Neuronal stem cell (in vitro differentiated cells): ENCODE measurements at regions not wholly inside any gene's neighbourhood (a gene's known extent, or its start where the extent isn't known, plus 50 kb on each side); places are given as distances from the start of the nearest gene placed in this dataset.

Source experiments
- DNase-seq: peaks from one replicate; pipeline ENCODE4 v3.0.0-alpha.2; 2013; ENCODE audit warnings: low spot score
- H2AFZ ChIP-seq: one replicate; pipeline ENCODE4 v1.6.1; 2013; ENCODE audit warnings: mild to moderate bottlenecking, low read length, inconsistent platforms
- H2AK5ac ChIP-seq: 2 replicates; pipeline ENCODE4 v1.6.1; 2013; ENCODE audit warnings: low read depth, mild to moderate bottlenecking, inconsistent platforms, low read length, moderate library complexity, mixed read lengths
- H2BK120ac ChIP-seq: 2 replicates; pipeline ENCODE4 v1.6.1; 2013; ENCODE audit warnings: low read depth, mild to moderate bottlenecking, inconsistent platforms, low read length, moderate library complexity, mixed read lengths
- H2BK12ac ChIP-seq: one replicate; pipeline ENCODE4 v1.6.1; 2013; ENCODE audit warnings: low read length, inconsistent platforms
- H2BK15ac ChIP-seq: 2 replicates; pipeline ENCODE4 v1.6.1; 2013; ENCODE audit warnings: mild to moderate bottlenecking, low read length, inconsistent platforms, mixed read lengths
- H2BK5ac ChIP-seq: one replicate; pipeline ENCODE4 v1.6.1; 2013; ENCODE audit warnings: inconsistent platforms, mild to moderate bottlenecking, low read length, moderate library complexity
- H3K14ac ChIP-seq: one replicate; pipeline ENCODE4 v1.6.1; 2013; ENCODE audit warnings: low read length, inconsistent platforms
- H3K18ac ChIP-seq: 2 replicates; pipeline ENCODE4 v1.6.1; 2013; ENCODE audit warnings: low read length, inconsistent platforms
- H3K23ac ChIP-seq: 2 replicates; pipeline ENCODE4 v1.6.1; 2013; ENCODE audit warnings: low read depth, mild to moderate bottlenecking, mixed read lengths, low read length, inconsistent platforms; ENCODE audit not compliant: poor library complexity
- H3K27ac ChIP-seq: replicated peaks from 3 replicates; pipeline ENCODE4 v1.5.1; 2013; ENCODE audit warnings: low read length, inconsistent platforms
- H3K27me3 ChIP-seq, 3 experiments: 2 replicates each; pipeline ENCODE4 v1.6.1; 2013; ENCODE audit warnings: low read length in 3 of 3, mild to moderate bottlenecking in 2 of 3, inconsistent platforms in 1 of 3, low read depth in 1 of 3, mixed read lengths in 1 of 3, moderate library complexity in 1 of 3; ENCODE audit not compliant: control insufficient read depth in 3 of 3, insufficient read depth in 3 of 3
- H3K36me3 ChIP-seq, 2 donors: replicated peaks in 1 of 2; 2 replicates each; pipeline ENCODE4 v1.6.1; 2013; ENCODE audit warnings: low read length in 2 of 2; ENCODE audit not compliant: control insufficient read depth in 2 of 2, insufficient read depth in 2 of 2
- H3K4ac ChIP-seq: 2 replicates; pipeline ENCODE4 v1.6.1; 2013; ENCODE audit warnings: inconsistent platforms, mild to moderate bottlenecking, low read length, moderate library complexity
- H3K4me1 ChIP-seq, 2 donors: 1 replicate in 1 of 2; 2 replicates in 1 of 2; pipeline ENCODE4 v1.6.1; 2013; ENCODE audit warnings: low read length in 2 of 2, low read depth in 1 of 2; ENCODE audit not compliant: control insufficient read depth in 2 of 2, insufficient read depth in 1 of 2
- H3K4me2 ChIP-seq: one replicate; pipeline ENCODE4 v1.6.1; 2013; ENCODE audit warnings: mild to moderate bottlenecking, low read length, inconsistent platforms; ENCODE audit not compliant: insufficient read depth, poor library complexity, severe bottlenecking
- H3K4me3 ChIP-seq, 2 donors: 2 replicates each; pipeline ENCODE4 v1.5.1; 2013; ENCODE audit warnings: low read length in 2 of 2, mild to moderate bottlenecking in 2 of 2, inconsistent platforms in 1 of 2, moderate library complexity in 1 of 2
- H3K79me1 ChIP-seq: one replicate; pipeline ENCODE4 v1.6.1; 2013; ENCODE audit warnings: low read depth, mild to moderate bottlenecking, inconsistent platforms, low read length, moderate library complexity
- H3K9ac ChIP-seq: one replicate; pipeline ENCODE4 v1.6.1; 2013; ENCODE audit warnings: mild to moderate bottlenecking, low read depth, low read length, inconsistent platforms; ENCODE audit not compliant: poor library complexity
- H3K9me3 ChIP-seq, 2 donors: replicated peaks in 1 of 2; 2 replicates each; pipeline versions ENCODE3 to v1.6.1; 2013; ENCODE audit warnings: low read length in 2 of 2, mild to moderate bottlenecking in 2 of 2, inconsistent platforms in 1 of 2, low read depth in 1 of 2, mixed read lengths in 1 of 2, moderate library complexity in 1 of 2; ENCODE audit not compliant: control insufficient read depth in 2 of 2, insufficient read depth in 1 of 2
- H4K8ac ChIP-seq: one replicate; pipeline ENCODE4 v1.6.1; 2013; ENCODE audit warnings: low read depth, mild to moderate bottlenecking, inconsistent platforms, low read length, moderate library complexity
- H4K91ac ChIP-seq: one replicate; pipeline ENCODE4 v1.6.1; 2013; ENCODE audit warnings: low read length, low read depth, mild to moderate bottlenecking, inconsistent platforms; ENCODE audit not compliant: poor library complexity
- WGBS, 2 donors: extraction: QIAGEN DNeasy Blood & Tissue Kit; methylation state at CpG; one replicate each; pipeline ENCODE4 v1.1.7; 2013; ENCODE audit warnings: missing lambda C conversion rate in 2 of 2, mixed read lengths in 1 of 2; ENCODE audit not compliant: insufficient read length in 2 of 2, insufficient replicate concordance in 1 of 2; ENCODE audit errors: extremely low coverage in 2 of 2; 5-methylcytosine and 5-hydroxymethylcytosine counted together

DNA sequence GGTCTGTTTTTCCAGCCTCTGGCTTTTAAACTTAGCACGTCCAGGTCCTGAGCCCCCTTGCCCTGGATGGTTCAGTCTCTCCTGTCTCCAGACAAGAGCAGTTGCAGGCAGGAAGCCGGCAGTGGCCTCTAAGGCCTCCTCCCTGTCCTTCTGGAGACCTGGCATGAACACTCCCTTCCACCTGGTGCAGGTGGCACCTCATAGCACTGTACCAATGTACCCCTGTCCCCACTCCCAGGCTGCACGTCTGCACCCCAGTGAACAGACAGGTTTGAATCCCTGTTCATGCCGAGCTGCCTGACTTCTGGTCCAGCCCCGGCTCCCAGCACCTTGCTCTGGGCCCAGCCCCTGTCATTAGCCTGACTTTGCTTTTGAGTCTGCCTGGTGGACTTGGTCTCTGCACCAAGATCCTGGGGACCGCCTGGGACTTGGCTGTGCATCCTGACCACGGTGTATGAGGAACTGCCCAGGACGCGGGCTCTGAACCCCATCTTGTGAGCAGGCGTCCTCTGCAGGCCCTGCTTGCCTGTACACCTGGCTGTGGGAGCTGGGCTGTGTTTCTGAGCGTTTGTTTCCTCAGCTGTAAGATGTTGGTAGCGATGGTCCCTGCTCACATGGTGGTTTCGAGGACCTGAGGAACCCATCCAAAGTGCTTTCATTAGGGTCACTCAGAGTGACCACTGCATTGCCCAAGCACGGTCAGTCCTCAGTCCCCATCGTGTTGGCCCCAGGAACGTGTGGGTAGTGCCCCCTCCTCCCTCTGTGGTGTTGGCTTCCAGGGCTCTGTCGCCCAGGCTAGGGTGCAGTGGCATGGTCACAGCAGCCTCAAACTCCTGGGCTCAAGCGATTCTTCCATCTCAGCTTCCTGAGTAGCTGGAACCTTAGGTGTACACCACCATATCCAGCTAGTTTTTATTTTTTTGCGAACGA is 75.0 kb upstream of the SHANK2 start:
- no peak overlapping the region for H3K18ac ChIP-seq
- H2AFZ ChIP-seq: no peak overlapping the region
- peaks cover 0 to 6% (median 0%) of the 10 kb centered on the region in 3 experiments for H3K27me3 ChIP-seq
- H3K4me3 ChIP-seq: no peak overlapping the region
- no peak overlapping the region for H4K8ac ChIP-seq
- no peak overlapping the region for H2AK5ac ChIP-seq
- H3K23ac ChIP-seq: peak overlapping the region; percentile 25
- H2BK12ac ChIP-seq: no peak overlapping the region
- H3K14ac ChIP-seq: no peak overlapping the region
- H3K4me2 ChIP-seq: no peak overlapping the region
- no peak overlapping the region for H3K27ac ChIP-seq
- no CpG with 5 or more reads among the region's 20 CpGs for WGBS, 2 donors
- no peak overlapping the region for H2BK5ac ChIP-seq
- no peak overlapping the region for H4K91ac ChIP-seq
- peaks cover 0 to 4% of the 10 kb centered on the region in 2 donors for H3K9me3 ChIP-seq
- H3K79me1 ChIP-seq: peaks cover 1% of the 10 kb centered on the region
- H3K9ac ChIP-seq: no peak overlapping the region
- H3K36me3 ChIP-seq: no peaks in the 10 kb centered on the region
- H3K4me1 ChIP-seq: no peaks in the 10 kb centered on the region
- H2BK120ac ChIP-seq: no peak overlapping the region
- no peak overlapping the region for H2BK15ac ChIP-seq
- H3K4ac ChIP-seq: no peak overlapping the region
- no peak for DNase-seq

DNA sequence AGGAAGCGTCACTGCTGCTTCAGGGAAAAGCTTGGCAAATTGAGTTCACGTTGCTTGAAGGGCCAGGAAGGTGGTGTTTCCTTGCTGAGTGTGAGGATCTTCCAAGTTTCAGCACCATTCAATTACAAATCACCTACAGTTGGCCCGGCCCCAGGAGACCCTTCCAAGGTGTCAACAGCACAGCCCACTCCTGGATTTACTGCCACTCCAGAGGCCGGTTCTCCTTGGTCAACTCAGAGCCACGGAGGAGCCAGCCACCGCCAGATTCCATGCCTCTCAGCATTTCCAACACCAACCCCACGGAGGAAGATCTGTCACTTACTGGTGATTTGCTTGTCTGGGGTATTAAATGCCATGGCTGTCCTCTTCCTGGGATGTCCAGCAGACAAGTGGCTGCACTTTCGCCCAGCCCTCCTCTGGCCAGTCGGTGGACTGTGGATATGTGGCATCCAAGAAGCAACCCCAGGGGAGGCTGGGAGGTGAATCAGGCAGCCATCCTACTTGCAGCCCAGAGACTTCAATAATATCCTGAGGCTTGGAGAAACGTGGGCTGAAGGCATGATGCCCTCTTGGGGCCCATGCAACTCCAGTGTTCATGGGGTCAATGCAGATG is 74.1 kb upstream of the SHANK2 start:
- peak overlapping the region; percentile 51 for H3K18ac ChIP-seq
- H4K8ac ChIP-seq: no peak overlapping the region
- no peak overlapping the region for H2BK120ac ChIP-seq
- no peak overlapping the region for H2AFZ ChIP-seq
- peaks cover 1% of the 10 kb centered on the region for H3K79me1 ChIP-seq
- peak overlapping the region; percentile 20 for H2BK5ac ChIP-seq
- no peak overlapping the region for H4K91ac ChIP-seq
- peak overlapping the region in 1 of 2 donors; percentile 33 for H3K4me3 ChIP-seq
- peak overlapping the region; percentile 59 for H3K23ac ChIP-seq
- no peak overlapping the region for H2BK12ac ChIP-seq
- peaks cover 0 to 6% (median 0%) of the 10 kb centered on the region in 3 experiments for H3K27me3 ChIP-seq
- no peak overlapping the region for H3K4ac ChIP-seq
- peak overlapping the region; percentile 74 for H2AK5ac ChIP-seq
- no peak overlapping the region for H3K27ac ChIP-seq
- no peak overlapping the region for H3K4me2 ChIP-seq
- H2BK15ac ChIP-seq: peak overlapping the region; percentile 20
- no CpG with 5 or more reads among the region's 10 CpGs for WGBS, 2 donors
- H3K14ac ChIP-seq: peak overlapping the region; percentile 83
- no peaks in the 10 kb centered on the region for H3K4me1 ChIP-seq
- no peak for DNase-seq
- H3K9me3 ChIP-seq: peaks cover 0 to 2% of the 10 kb centered on the region in 2 donors
- H3K36me3 ChIP-seq: no peaks in the 10 kb centered on the region
- no peak overlapping the region for H3K9ac ChIP-seq

DNA sequence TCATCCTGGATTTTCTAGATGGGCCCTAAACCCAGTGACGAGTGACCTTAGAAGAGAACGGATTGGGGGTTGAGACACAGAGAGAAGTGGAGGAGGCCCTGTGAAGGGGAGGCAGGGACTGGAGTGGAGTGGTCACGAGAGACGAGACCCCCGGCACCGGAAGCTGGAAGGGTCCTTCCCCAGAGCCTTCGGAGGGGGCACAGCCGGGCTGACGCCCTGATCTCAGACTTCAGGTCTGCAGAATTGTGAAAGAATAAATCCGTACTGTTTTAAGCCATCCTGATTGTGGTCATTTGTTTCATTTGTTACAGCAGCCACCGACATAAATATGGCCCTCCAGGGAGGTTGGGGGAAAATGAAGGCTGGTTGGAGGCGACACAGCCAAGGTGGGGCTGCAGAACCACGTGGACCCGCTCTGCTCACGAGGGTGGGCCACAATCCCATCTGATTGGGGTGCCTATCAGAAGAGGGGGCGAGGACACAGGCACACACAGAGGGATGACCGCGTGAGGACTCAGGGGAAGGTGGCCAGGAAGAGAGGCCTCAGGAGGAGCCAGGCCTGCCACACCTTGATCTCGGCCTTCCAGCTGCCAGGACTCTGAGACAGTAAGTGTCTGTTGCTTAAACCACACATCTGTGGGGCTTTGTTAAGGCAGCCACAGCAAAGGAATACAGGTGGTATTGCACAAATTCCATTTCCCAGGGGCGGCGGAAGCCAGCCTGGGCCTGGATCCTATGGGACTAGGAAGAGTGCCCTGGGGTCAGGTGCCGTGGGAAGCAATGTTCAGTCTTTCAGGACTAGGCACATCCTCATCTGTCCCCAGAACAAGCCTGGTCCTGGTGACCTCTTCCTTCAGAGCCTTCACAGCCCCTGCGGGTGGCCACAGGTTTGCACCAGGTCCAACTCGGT is 73.3 kb upstream of the SHANK2 start:
- Histone ChIP-seq H3K23ac (peak overlapping the region; percentile 59), H3K18ac (peak overlapping the region; percentile 77), H3K36me3 (no peaks in the 10 kb centered on the region), H3K4ac (no peak overlapping the region), H2BK120ac (no peak overlapping the region), H2BK12ac (no peak overlapping the region), H3K4me1 (no peaks in the 10 kb centered on the region), H3K9ac (no peak overlapping the region), H3K4me3 (peak overlapping the region in 1 of 2 donors; percentile 36), H2AFZ (no peak overlapping the region), H3K79me1 (peaks cover 1% of the 10 kb centered on the region), H3K27ac (no peak overlapping the region), H2AK5ac (peak overlapping the region; percentile 74), H4K91ac (no peak overlapping the region), H2BK5ac (peak overlapping the region; percentile 20), H2BK15ac (peak overlapping the region; percentile 20), H3K14ac (peak overlapping the region; percentile 83), H3K4me2 (no peak overlapping the region), H3K27me3 (peaks cover 0 to 6% (median 0%) of the 10 kb centered on the region in 3 experiments), H4K8ac (no peak overlapping the region), H3K9me3 (peaks cover 0 to 2% of the 10 kb centered on the region in 2 donors)
- DNase-seq: no peak
- WGBS, 2 donors: no CpG with 5 or more reads among the region's 24 CpGs
